ENCODE measurements at regions not wholly inside any gene's neighbourhood (a gene's known extent, or its start where the extent isn't known, plus 50 kb on each side); places are given as distances from the start of the nearest gene placed in this dataset.
"Not testable (repeated sequence)": the region's sequence is repeated elsewhere in the genome, so short reads cannot be mapped to it uniquely, and the experiment has no call there.

DNA sequence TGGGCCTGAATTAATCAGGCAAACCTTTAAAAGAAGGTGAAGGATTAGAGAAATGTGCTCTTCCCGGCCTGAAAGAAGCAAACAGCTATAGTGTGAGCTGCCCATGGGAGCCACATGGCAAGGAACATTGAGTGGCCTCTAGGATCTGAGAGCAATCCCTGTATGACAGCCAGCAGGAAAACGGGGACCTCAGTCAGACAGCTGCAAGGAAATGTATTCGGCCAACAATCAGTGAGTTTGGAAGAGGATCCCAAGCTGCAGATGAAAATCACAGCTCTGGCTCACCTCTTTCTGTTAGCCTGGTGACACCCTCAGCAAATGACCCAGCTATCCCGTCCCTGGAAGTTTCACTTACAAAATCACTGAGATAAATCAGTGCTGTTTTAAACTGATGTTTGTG, 309.2 kb downstream of the SH3GL2 start:
- Histone ChIP-seq H2BK5ac (ENCODE audit: low read depth, low read length, poor library complexity, severe bottlenecking) (no peak overlapping the region), H4K8ac (ENCODE audit: low read length) (no peak overlapping the region), H3K23ac (ENCODE audit: low read length in 2 of 2) (no peak overlapping the region), H3K18ac (ENCODE audit: low read depth in 1 of 2, low read length in 2 of 2) (no peak overlapping the region), H4K91ac (ENCODE audit: low read length) (no peak overlapping the region), H3K4ac (ENCODE audit: low read depth in 1 of 2, low read length in 2 of 2) (no peak overlapping the region), H3K4me2 (ENCODE audit: low read length, poor library complexity, severe bottlenecking) (no peak overlapping the region), H3K27ac (ENCODE audit: low read length, poor library complexity, severe bottlenecking) (no peak overlapping the region), H2BK12ac (ENCODE audit: low read length in 2 of 2) (no peak overlapping the region), H2BK120ac (ENCODE audit: low read depth, low read length) (no peak overlapping the region), H3K79me1 (replicated peaks; ENCODE audit: low read length, poor library complexity, severe bottlenecking) (no peaks in the 10 kb centered on the region), H2AK5ac (ENCODE audit: low read length, severe bottlenecking) (no peak overlapping the region), H3K4me3 (ENCODE audit: insufficient read depth in 1 of 2, low read depth in 1 of 2, low read length in 2 of 2) (no peak overlapping the region), H3K14ac (ENCODE audit: low read length in 2 of 2) (no peak overlapping the region), H3K36me3 (ENCODE audit: control insufficient read depth in 1 of 2, insufficient read depth in 2 of 2, low read depth in 1 of 2, low read length in 2 of 2) (no peaks in the 10 kb centered on the region), H3K9ac (ENCODE audit: low read length) (no peak overlapping the region), H3K27me3 (ENCODE audit: control insufficient read depth in 1 of 2, insufficient read depth in 1 of 2, low read length in 2 of 2) (no peaks in the 10 kb centered on the region), H2BK15ac (ENCODE audit: low read depth, poor library complexity, severe bottlenecking) (no peak overlapping the region), H3K9me3 (ENCODE audit: control insufficient read depth, low read length) (no peaks in the 10 kb centered on the region), H2AFZ (ENCODE audit: low read depth, low read length) (no peak overlapping the region), H3K4me1 (ENCODE audit: control insufficient read depth, insufficient read depth, low read depth, low read length) (no peaks in the 10 kb centered on the region)
- no peak for DNase-seq
- 75% methylated on average over 3 of the region's 4 CpGs for WGBS

DNA sequence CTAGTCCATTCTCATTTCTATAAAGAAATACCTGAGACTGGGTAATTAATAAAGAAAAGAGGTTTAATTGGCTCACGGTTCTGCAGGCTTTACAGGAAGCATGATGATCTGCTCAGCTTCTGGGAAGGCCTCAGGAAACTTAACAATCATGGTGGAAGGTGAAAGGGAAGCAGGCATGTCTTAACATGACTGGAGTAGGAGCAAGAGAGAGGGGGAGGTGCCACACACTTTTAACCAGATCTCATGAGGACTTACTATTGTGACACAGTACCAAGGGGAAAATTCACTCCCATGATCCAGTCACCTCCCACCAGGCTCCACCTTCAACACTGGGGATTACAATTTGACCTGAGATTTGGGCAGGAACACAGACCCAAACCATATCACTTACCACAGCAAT, 310.1 kb downstream of the SH3GL2 start:
- not testable (repeated sequence) for H2BK12ac ChIP-seq (ENCODE audit: low read length in 2 of 2); H3K9me3 ChIP-seq (ENCODE audit: control insufficient read depth, low read length); H3K27me3 ChIP-seq (ENCODE audit: control insufficient read depth in 1 of 2, insufficient read depth in 1 of 2, low read length in 2 of 2); H4K91ac ChIP-seq (ENCODE audit: low read length); H3K18ac ChIP-seq (ENCODE audit: low read depth in 1 of 2, low read length in 2 of 2); H2BK15ac ChIP-seq (ENCODE audit: low read depth, poor library complexity, severe bottlenecking); H3K23ac ChIP-seq (ENCODE audit: low read length in 2 of 2); H2AK5ac ChIP-seq (ENCODE audit: low read length, severe bottlenecking); H3K14ac ChIP-seq (ENCODE audit: low read length in 2 of 2); H3K27ac ChIP-seq (ENCODE audit: low read length, poor library complexity, severe bottlenecking); H2BK120ac ChIP-seq (ENCODE audit: low read depth, low read length); H3K9ac ChIP-seq (ENCODE audit: low read length); H3K79me1 ChIP-seq (replicated peaks; ENCODE audit: low read length, poor library complexity, severe bottlenecking); H3K4ac ChIP-seq (ENCODE audit: low read depth in 1 of 2, low read length in 2 of 2); DNase-seq; H3K36me3 ChIP-seq (ENCODE audit: control insufficient read depth in 1 of 2, insufficient read depth in 2 of 2, low read depth in 1 of 2, low read length in 2 of 2); H3K4me3 ChIP-seq (ENCODE audit: insufficient read depth in 1 of 2, low read depth in 1 of 2, low read length in 2 of 2); H3K4me1 ChIP-seq (ENCODE audit: control insufficient read depth, insufficient read depth, low read depth, low read length); H2BK5ac ChIP-seq (ENCODE audit: low read depth, low read length, poor library complexity, severe bottlenecking); H3K4me2 ChIP-seq (ENCODE audit: low read length, poor library complexity, severe bottlenecking); H4K8ac ChIP-seq (ENCODE audit: low read length); H2AFZ ChIP-seq (ENCODE audit: low read depth, low read length)
- WGBS = 29% methylated on average over 1 of the region's 1 CpG

DNA sequence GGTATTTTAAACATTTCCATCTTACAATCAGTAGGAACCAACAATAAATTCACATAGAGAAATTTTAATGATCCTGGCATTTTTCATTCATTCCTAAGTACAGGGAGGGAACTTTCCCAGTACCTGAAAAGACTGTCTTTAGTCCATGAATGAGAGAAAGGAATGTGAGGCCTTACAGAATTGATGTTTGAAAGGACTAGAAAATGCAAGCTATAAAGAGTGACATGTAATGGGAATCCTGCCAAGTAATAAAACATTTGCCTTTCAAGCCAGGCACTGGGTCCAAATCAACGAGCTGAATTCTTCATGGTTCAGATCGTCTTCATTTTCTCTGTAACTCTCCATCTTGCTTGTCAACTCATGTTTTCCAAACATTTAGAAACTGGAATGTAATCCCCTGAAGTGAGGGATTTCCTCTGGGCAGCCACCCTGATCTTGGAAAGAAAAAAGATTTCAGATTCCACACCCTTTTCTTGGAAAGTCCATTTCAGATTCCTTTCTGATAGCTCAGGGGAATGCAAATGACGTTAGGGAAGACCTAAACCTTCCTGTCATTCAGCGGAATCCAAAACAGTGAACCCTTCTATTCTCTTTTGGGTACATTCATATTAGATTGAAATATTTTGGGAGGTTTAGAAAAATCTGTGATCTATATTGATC, 315.8 kb downstream of the SH3GL2 start:
- Histone ChIP-seq H2BK15ac (ENCODE audit: low read depth, poor library complexity, severe bottlenecking) (no peak overlapping the region), H3K27ac (ENCODE audit: low read length, poor library complexity, severe bottlenecking) (no peak overlapping the region), H4K91ac (ENCODE audit: low read length) (no peak overlapping the region), H3K79me1 (replicated peaks; ENCODE audit: low read length, poor library complexity, severe bottlenecking) (no peaks in the 10 kb centered on the region), H3K4me1 (ENCODE audit: control insufficient read depth, insufficient read depth, low read depth, low read length) (no peaks in the 10 kb centered on the region), H3K4me3 (ENCODE audit: insufficient read depth in 1 of 2, low read depth in 1 of 2, low read length in 2 of 2) (no peak overlapping the region), H2BK5ac (ENCODE audit: low read depth, low read length, poor library complexity, severe bottlenecking) (no peak overlapping the region), H3K4me2 (ENCODE audit: low read length, poor library complexity, severe bottlenecking) (no peak overlapping the region), H2AK5ac (ENCODE audit: low read length, severe bottlenecking) (no peak overlapping the region), H2AFZ (ENCODE audit: low read depth, low read length) (no peak overlapping the region), H4K8ac (ENCODE audit: low read length) (no peak overlapping the region), H2BK12ac (ENCODE audit: low read length in 2 of 2) (no peak overlapping the region), H3K27me3 (ENCODE audit: control insufficient read depth in 1 of 2, insufficient read depth in 1 of 2, low read length in 2 of 2) (peaks cover 0 to 11% of the 10 kb centered on the region in 2 experiments), H2BK120ac (ENCODE audit: low read depth, low read length) (no peak overlapping the region), H3K36me3 (ENCODE audit: control insufficient read depth in 1 of 2, insufficient read depth in 2 of 2, low read depth in 1 of 2, low read length in 2 of 2) (no peaks in the 10 kb centered on the region), H3K23ac (ENCODE audit: low read length in 2 of 2) (no peak overlapping the region), H3K14ac (ENCODE audit: low read length in 2 of 2) (no peak overlapping the region), H3K9ac (ENCODE audit: low read length) (no peak overlapping the region), H3K4ac (ENCODE audit: low read depth in 1 of 2, low read length in 2 of 2) (no peak overlapping the region), H3K9me3 (ENCODE audit: control insufficient read depth, low read length) (no peaks in the 10 kb centered on the region), H3K18ac (ENCODE audit: low read depth in 1 of 2, low read length in 2 of 2) (no peak overlapping the region)
- no peak for DNase-seq
- WGBS = 57% methylated on average over 2 of the region's 4 CpGs

DNA sequence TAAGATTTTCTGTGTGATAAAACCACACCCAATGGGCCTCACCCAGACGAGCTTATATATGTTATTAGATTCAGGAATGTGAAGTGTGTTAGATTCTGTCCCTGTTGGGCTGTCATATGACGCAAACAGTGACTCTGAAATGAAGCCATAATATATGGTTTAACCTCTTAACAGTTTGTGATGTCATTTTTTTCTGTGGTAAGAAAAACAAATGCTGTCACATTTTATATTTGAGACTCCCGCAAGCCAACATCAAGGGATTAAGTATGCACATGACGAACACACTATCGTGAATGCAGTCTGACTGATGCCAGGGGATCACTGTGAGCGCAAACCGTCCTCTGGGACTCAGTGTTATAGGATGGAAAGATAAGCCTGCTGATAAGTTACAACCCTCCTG, 321.7 kb downstream of the SH3GL2 start:
- Histone ChIP-seq H4K8ac (ENCODE audit: low read length) (no peak overlapping the region), H3K27me3 (ENCODE audit: control insufficient read depth in 1 of 2, insufficient read depth in 1 of 2, low read length in 2 of 2) (peaks cover 28 to 44% of the 10 kb centered on the region in 2 experiments), H3K18ac (ENCODE audit: low read depth in 1 of 2, low read length in 2 of 2) (no peak overlapping the region), H3K9me3 (ENCODE audit: control insufficient read depth, low read length) (no peaks in the 10 kb centered on the region), H2BK15ac (ENCODE audit: low read depth, poor library complexity, severe bottlenecking) (no peak overlapping the region), H2BK5ac (ENCODE audit: low read depth, low read length, poor library complexity, severe bottlenecking) (no peak overlapping the region), H3K79me1 (replicated peaks; ENCODE audit: low read length, poor library complexity, severe bottlenecking) (no peaks in the 10 kb centered on the region), H3K4me3 (ENCODE audit: insufficient read depth in 1 of 2, low read depth in 1 of 2, low read length in 2 of 2) (no peak overlapping the region), H3K4ac (ENCODE audit: low read depth in 1 of 2, low read length in 2 of 2) (no peak overlapping the region), H3K9ac (ENCODE audit: low read length) (no peak overlapping the region), H2AFZ (ENCODE audit: low read depth, low read length) (no peak overlapping the region), H2BK12ac (ENCODE audit: low read length in 2 of 2) (no peak overlapping the region), H4K91ac (ENCODE audit: low read length) (no peak overlapping the region), H3K4me2 (ENCODE audit: low read length, poor library complexity, severe bottlenecking) (no peak overlapping the region), H3K14ac (ENCODE audit: low read length in 2 of 2) (no peak overlapping the region), H2AK5ac (ENCODE audit: low read length, severe bottlenecking) (no peak overlapping the region), H3K36me3 (ENCODE audit: control insufficient read depth in 1 of 2, insufficient read depth in 2 of 2, low read depth in 1 of 2, low read length in 2 of 2) (no peaks in the 10 kb centered on the region), H2BK120ac (ENCODE audit: low read depth, low read length) (no peak overlapping the region), H3K23ac (ENCODE audit: low read length in 2 of 2) (no peak overlapping the region), H3K27ac (ENCODE audit: low read length, poor library complexity, severe bottlenecking) (no peak overlapping the region), H3K4me1 (ENCODE audit: control insufficient read depth, insufficient read depth, low read depth, low read length) (no peaks in the 10 kb centered on the region)
- WGBS = 83% methylated on average over 7 of the region's 7 CpGs
- DNase-seq = no peak
